ENCODE measurements at regions not wholly inside any gene's neighbourhood (a gene's known extent, or its start where the extent isn't known, plus 50 kb on each side); places are given as distances from the start of the nearest gene placed in this dataset.

DNA sequence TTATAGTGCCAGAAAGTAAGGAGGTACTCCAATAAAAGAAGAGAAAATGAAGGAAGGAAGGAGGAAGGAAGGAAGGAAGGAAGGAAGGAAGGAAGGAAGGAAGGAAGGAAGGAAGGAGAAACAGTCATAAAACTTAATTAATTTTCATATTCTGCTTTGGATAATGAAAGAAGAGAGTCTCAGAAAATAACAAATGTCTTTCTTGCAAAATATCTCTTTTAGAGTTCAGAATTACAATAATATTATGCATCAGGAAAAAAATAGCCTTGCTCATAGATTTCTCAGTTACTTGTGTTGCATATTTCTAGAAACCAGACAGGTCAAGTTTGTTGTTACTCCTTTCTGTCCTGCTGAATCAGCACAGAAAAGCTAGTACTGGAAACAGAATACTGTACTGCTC lies 130.1 kb upstream of the DKK2 start:
- H3K36me3 ChIP-seq = no peaks in the 10 kb centered on the region
- H3K4me1 ChIP-seq = no peaks in the 10 kb centered on the region
- H3K27ac ChIP-seq = no peak overlapping the region
- TF ChIP-seq CTCF (IDR thresholded peaks at IDR 0.05) = no peak
- no peak for TF ChIP-seq POLR2A (IDR thresholded peaks at IDR 0.05)
- H3K27me3 ChIP-seq = no peaks in the 10 kb centered on the region
- H3K4me3 ChIP-seq (replicated peaks in 1 of 3) = no peak overlapping the region
- DNase-seq = no peak
- intact Hi-C loops (cut with DNase I) = no loop called here
- no peaks in the 10 kb centered on the region for H3K9me3 ChIP-seq

DNA sequence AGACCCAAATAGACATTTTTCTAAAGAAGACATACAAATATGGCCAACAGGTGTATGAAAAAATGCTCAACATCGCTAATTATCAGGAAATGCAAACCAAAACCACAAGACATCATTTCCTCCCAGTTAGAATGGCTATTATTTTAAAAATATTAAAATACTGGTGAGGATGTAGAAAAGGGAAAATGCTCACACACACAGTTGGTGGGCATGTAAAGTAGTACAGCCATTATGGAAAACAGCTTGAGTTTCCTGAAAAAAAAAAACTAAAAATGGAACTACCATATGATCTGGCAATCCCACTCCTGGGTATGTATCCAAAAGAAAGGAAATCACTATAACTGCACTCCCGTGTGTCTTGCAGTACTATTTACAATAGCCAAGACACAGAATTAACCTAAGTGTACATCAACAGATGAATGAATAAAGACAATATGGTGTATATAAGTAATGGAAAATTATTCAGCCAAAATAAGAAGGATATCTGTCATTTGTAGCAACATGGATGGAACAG lies 128.9 kb upstream of the DKK2 start:
- Histone ChIP-seq H3K27me3 (no peaks in the 10 kb centered on the region), H3K9me3 (no peaks in the 10 kb centered on the region), H3K36me3 (no peaks in the 10 kb centered on the region), H3K4me3 (replicated peaks in 1 of 3) (no peak overlapping the region), H3K27ac (no peak overlapping the region), H3K4me1 (no peaks in the 10 kb centered on the region)
- intact Hi-C loops (cut with DNase I) = no loop called here
- 78 to 79% methylated on average over 2 of the region's 2 CpGs for WGBS, 2 donors
- no peak for DNase-seq
- TF ChIP-seq POLR2A (IDR thresholded peaks at IDR 0.05) (no peak), CTCF (IDR thresholded peaks at IDR 0.05) (no peak)

DNA sequence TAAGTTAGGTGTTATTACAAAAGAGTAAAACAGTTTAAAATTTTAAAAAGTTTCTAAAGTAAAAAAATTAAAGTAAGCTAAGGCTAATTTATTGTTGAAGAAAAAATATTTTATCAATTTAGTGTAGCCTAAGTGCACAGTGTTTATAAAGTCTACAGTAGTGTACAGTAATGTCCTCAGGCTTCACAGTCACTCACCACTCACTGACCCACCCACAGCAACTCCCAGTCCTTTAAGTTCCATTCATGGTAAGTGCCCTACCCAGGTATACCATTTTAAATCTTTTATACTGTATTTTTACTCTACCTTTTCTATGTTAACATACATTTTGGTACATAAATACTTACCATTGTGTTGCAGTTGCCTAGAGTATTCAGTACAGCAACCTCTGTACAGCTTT lies 120.3 kb upstream of the DKK2 start:
- intact Hi-C loops (cut with DNase I) = no loop called here
- no peak for TF ChIP-seq CTCF (IDR thresholded peaks at IDR 0.05)
- no peak for TF ChIP-seq POLR2A (IDR thresholded peaks at IDR 0.05)
- no peaks in the 10 kb centered on the region for H3K36me3 ChIP-seq
- H3K4me3 ChIP-seq (replicated peaks in 1 of 3) = no peak overlapping the region
- no peaks in the 10 kb centered on the region for H3K9me3 ChIP-seq
- H3K27me3 ChIP-seq = no peaks in the 10 kb centered on the region
- H3K27ac ChIP-seq = no peak overlapping the region
- no peaks in the 10 kb centered on the region for H3K4me1 ChIP-seq
- DNase-seq = no peak

DNA sequence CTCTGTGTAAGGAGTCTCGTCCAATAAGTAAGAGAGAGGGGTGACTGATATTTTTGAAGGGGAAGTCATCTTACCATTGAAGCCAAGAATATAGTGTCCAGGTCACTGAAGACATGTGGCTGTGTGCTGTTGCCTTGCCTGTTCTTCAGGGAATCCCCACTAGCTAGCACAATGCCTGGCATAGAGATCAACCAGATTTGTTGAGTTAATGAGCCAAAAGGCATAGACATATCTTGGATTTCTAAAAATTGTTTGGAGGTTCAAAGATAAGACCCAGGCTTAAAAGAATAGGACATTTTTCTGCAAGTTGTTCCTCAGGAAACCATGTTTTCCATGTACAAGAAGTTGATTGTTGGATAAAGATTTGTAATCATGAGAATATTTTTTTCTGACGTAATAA lies 119.3 kb upstream of the DKK2 start:
- Histone ChIP-seq H3K9me3 (no peaks in the 10 kb centered on the region), H3K27ac (no peak overlapping the region), H3K4me3 (replicated peaks in 1 of 3) (no peak overlapping the region), H3K27me3 (no peaks in the 10 kb centered on the region), H3K36me3 (no peaks in the 10 kb centered on the region), H3K4me1 (no peaks in the 10 kb centered on the region)
- DNase-seq = no peak
- intact Hi-C loops (cut with DNase I) = no loop called here
- no peak for TF ChIP-seq POLR2A (IDR thresholded peaks at IDR 0.05)
- no peak for TF ChIP-seq CTCF (IDR thresholded peaks at IDR 0.05)
- WGBS, 2 donors = 70 to 77% methylated on average over 2 of the region's 2 CpGs

DNA sequence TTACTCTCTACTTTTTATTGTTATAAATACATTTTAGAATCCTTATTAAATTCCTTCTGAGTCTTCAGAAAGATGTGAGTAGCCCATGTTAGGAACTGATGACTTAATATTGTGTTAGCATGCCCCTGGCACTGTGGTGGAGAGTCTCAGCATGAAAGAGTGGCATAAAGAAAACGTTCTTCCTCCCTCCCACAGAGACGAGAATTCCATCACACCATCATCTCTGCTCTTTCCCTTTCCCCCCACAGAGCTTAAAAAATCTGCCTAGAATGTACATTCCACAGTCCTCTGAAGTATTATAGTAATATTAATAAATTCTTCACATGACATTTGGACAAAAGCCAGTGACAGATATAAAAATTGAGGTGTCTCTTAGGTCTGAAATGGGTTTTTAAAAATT lies 117.8 kb upstream of the DKK2 start:
- H3K36me3 ChIP-seq = no peaks in the 10 kb centered on the region
- intact Hi-C loops (cut with DNase I) = no loop called here
- no peak for DNase-seq
- no peak overlapping the region for H3K4me3 ChIP-seq (replicated peaks in 1 of 3)
- 42 to 49% methylated on average over 2 of the region's 2 CpGs for WGBS, 2 donors
- no peaks in the 10 kb centered on the region for H3K4me1 ChIP-seq
- no peaks in the 10 kb centered on the region for H3K27me3 ChIP-seq
- TF ChIP-seq CTCF (IDR thresholded peaks at IDR 0.05) = no peak
- no peak for TF ChIP-seq POLR2A (IDR thresholded peaks at IDR 0.05)
- no peak overlapping the region for H3K27ac ChIP-seq
- no peaks in the 10 kb centered on the region for H3K9me3 ChIP-seq
